Tibial artery (tissue), 4 donors: ENCODE measurements at regions not wholly inside any gene's neighbourhood (a gene's known extent, or its start where the extent isn't known, plus 50 kb on each side); places are given as distances from the start of the nearest gene placed in this dataset.

Source experiments
- DNase-seq, 2 donors: peaks; one replicate each; pipeline ENCODE4 v3.0.0-alpha.2; 2019
- H3K27ac ChIP-seq, 2 donors: fragments of 200-600 bp; sonication (generic) in 1 of 2; 1 replicate in 1 of 2; 2 replicates in 1 of 2; pipeline ENCODE4 v1.5.1; 2018 to 2019; ENCODE audit warnings: mild to moderate bottlenecking in 1 of 2
- H3K27me3 ChIP-seq, 2 donors: fragments of 200-600 bp; sonication (generic) in 1 of 2; one replicate each; pipeline versions ENCODE4 v1.5.1 to v1.6.0; 2016 to 2019
- H3K36me3 ChIP-seq, 3 donors: fragments of 200-600 bp; sonication (generic) in 2 of 3; one replicate each; pipeline ENCODE4 v1.5.1; 2016 to 2019; ENCODE audit warnings: mild to moderate bottlenecking in 2 of 3
- H3K4me1 ChIP-seq, 4 donors: fragments of 200-600 bp; sonication (generic) in 2 of 4; 1 replicate in 3 of 4; 2 replicates in 1 of 4; pipeline ENCODE4 v1.5.1; 2016 to 2019
- H3K4me3 ChIP-seq, 2 donors: fragments of 200-600 bp; sonication (generic) in 1 of 2; 1 replicate in 1 of 2; 2 replicates in 1 of 2; pipeline ENCODE4 v1.5.1; 2018 to 2019; ENCODE audit warnings: mild to moderate bottlenecking in 2 of 2
- H3K9me3 ChIP-seq, 3 donors: fragments of 200-600 bp; sonication (generic) in 1 of 3; one replicate each; pipeline ENCODE4 v1.5.1; 2016 to 2019
- intact Hi-C: fragments of 100-400 bp; cut with DNase I; formaldehyde crosslinking; loops from one replicate; pipeline ENCODE4 v1.15.0; 2023; ENCODE audit warnings: low total_unique reads
- TF ChIP-seq, protein P1 (sequence below), 2 experiments: fragments of 200-600 bp in 1 of 2; fragments of 450-650 bp in 1 of 2; IDR thresholded peaks; one replicate each; pipeline ENCODE4 v1.5.1; 2017 to 2019; ENCODE audit warnings: antibody characterized with exemption in 2 of 2, mild to moderate bottlenecking in 1 of 2, moderate library complexity in 1 of 2

DNA sequence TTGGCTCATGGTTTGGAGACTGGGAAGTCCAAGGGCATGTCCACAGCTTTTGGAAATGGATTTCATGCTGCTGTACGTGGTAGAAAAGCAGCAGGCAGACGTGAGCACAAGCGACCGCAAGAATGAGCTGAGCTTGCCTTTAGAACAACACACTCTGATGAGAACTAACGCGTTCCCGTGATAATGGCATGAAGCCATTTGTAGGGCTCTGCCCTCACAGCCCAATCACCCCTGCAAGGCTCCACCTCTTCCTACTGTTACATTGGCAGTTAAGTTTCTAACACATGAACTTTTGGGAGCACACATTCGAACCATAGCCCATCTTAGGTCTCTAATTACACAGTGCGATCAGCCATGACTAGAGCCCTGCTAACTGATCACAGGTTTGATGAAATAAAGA, 107.5 kb upstream of the TMEM170B start:
- H3K27me3 ChIP-seq = no peaks in the 10 kb centered on the region
- TF ChIP-seq, protein P1, sequence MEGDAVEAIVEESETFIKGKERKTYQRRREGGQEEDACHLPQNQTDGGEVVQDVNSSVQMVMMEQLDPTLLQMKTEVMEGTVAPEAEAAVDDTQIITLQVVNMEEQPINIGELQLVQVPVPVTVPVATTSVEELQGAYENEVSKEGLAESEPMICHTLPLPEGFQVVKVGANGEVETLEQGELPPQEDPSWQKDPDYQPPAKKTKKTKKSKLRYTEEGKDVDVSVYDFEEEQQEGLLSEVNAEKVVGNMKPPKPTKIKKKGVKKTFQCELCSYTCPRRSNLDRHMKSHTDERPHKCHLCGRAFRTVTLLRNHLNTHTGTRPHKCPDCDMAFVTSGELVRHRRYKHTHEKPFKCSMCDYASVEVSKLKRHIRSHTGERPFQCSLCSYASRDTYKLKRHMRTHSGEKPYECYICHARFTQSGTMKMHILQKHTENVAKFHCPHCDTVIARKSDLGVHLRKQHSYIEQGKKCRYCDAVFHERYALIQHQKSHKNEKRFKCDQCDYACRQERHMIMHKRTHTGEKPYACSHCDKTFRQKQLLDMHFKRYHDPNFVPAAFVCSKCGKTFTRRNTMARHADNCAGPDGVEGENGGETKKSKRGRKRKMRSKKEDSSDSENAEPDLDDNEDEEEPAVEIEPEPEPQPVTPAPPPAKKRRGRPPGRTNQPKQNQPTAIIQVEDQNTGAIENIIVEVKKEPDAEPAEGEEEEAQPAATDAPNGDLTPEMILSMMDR (IDR thresholded peaks at IDR 0.05) = no peak
- no peaks in the 10 kb centered on the region for H3K9me3 ChIP-seq
- intact Hi-C loops = loop anchor here (10.0 kb wide), 1 partner anchor 75 kb away; no protein-coding TSS in a partner anchor
- no peak overlapping the region for H3K4me3 ChIP-seq
- H3K4me1 ChIP-seq = peaks cover 0 to 95% (median 37%) of the 10 kb centered on the region in 4 donors
- no peaks in the 10 kb centered on the region for H3K36me3 ChIP-seq
- DNase-seq = no peak
- H3K27ac ChIP-seq = peak overlapping the region; percentile 8 to 17

DNA sequence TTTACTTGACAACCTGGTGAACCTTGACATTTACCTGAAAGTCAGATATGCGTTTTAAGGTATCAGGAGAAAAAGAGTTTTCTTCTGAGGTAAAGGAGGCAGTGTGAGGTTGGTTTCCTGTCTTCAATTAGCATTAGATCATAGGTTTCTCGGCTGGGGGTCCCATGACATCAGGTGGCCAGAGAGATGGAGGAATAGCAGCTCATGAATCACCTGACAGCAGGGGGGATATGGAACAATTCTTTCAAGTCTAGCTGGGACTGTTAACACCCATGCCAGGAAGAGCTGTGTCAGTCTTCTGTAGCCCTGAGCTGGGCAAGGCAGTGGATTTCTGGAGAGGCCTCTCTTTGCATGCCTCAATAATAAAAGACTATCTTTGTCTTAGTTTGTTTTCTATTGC, 108.0 kb upstream of the TMEM170B start:
- no peak for DNase-seq
- no peaks in the 10 kb centered on the region for H3K9me3 ChIP-seq
- H3K27me3 ChIP-seq = no peaks in the 10 kb centered on the region
- no peaks in the 10 kb centered on the region for H3K36me3 ChIP-seq
- H3K4me3 ChIP-seq = no peak overlapping the region
- peaks cover 0 to 95% (median 33%) of the 10 kb centered on the region in 4 donors for H3K4me1 ChIP-seq
- TF ChIP-seq, protein P1 (IDR thresholded peaks at IDR 0.05) = no peak
- peak overlapping the region; percentile 17 to 62 for H3K27ac ChIP-seq
- intact Hi-C loops = no loop called here

DNA sequence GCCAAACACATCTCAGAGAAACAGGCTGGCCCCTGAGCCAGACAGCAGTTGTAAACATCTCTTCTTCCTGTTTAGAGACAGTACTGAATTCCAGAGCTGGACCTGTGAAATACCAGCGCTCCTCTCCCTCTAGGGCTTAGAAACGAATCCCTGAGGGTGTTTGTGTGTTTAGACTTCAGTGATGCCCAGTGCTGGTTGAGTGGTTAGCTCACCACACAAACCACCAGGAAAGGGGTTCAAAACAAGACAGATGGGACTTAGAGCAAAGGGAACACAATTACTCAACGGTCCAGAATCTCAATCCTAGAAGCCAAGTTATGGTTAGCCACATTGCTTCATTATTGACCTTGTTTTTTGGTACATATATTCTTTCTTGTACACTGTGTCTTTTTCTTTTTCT, 108.7 kb upstream of the TMEM170B start:
- no peak for DNase-seq
- H3K9me3 ChIP-seq = no peaks in the 10 kb centered on the region
- H3K4me3 ChIP-seq = no peak overlapping the region
- no peaks in the 10 kb centered on the region for H3K36me3 ChIP-seq
- no peaks in the 10 kb centered on the region for H3K27me3 ChIP-seq
- TF ChIP-seq, protein P1 (IDR thresholded peaks at IDR 0.05) = no peak
- H3K4me1 ChIP-seq = peaks cover 0 to 95% (median 26%) of the 10 kb centered on the region in 4 donors
- intact Hi-C loops = no loop called here
- H3K27ac ChIP-seq = peak overlapping the region; percentile 17 to 62

DNA sequence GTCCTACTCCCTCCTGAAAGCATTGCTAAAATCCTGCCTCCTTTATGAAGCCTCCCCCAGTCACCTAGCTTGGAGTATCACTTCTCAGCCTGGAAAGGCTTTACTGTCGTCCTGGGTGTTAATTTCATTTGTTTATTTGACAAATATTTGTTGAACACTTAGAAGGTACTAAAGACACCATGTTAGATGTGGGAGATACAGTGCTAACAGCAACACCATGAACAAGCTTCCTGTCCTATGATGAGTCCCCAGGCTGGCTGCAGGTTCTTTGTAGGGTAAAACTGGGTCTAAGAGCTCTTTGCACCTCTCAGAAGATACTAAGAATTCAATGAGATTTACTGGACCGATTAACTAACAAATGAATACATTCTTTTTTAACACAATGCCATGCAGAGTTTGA, 109.2 kb upstream of the TMEM170B start:
- no peak for DNase-seq
- Histone ChIP-seq H3K9me3 (no peaks in the 10 kb centered on the region), H3K4me3 (no peak overlapping the region), H3K27me3 (no peaks in the 10 kb centered on the region), H3K36me3 (no peaks in the 10 kb centered on the region), H3K4me1 (peaks cover 0 to 95% (median 22%) of the 10 kb centered on the region in 4 donors), H3K27ac (peak overlapping the region; percentile 17 to 62)
- intact Hi-C loops = no loop called here
- TF ChIP-seq, protein P1 (IDR thresholded peaks at IDR 0.05) = no peak

DNA sequence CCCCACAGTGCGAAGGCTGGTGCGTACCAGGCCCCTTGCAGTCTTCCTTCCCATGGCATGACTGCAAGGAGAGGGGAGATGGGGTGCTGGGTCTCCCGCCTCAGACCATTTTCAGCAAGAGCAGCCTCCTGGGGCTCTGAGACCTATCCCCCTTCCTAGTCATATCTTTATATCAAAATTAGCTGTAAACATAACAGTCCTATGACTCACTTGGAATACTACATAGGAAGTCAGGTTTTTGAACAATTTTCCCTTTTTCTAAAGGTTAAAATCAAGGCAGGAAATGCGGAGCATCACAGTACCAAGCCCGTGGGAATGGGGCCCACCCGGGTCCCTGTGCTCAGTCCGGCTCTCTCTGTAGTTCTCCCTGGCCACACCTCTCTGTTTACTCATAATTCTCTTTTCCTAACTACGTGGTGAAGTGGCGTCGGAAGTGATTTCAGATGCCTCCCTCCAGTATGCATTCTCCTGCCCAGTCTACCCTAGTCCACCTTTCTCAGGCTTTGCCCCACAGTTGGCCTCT, 109.8 kb upstream of the TMEM170B start:
- Histone ChIP-seq H3K36me3 (no peaks in the 10 kb centered on the region), H3K27me3 (no peaks in the 10 kb centered on the region), H3K4me1 (peaks cover 0 to 94% (median 20%) of the 10 kb centered on the region in 4 donors), H3K27ac (peak overlapping the region; percentile 17 to 62), H3K4me3 (no peak overlapping the region), H3K9me3 (no peaks in the 10 kb centered on the region)
- TF ChIP-seq, protein P1 (IDR thresholded peaks at IDR 0.05) = no peak
- no peak for DNase-seq
- intact Hi-C loops = no loop called here
